Gastroesophageal sphincter (tissue), 4 donors: ENCODE measurements at regions not wholly inside any gene's neighbourhood (a gene's known extent, or its start where the extent isn't known, plus 50 kb on each side); places are given as distances from the start of the nearest gene placed in this dataset.
"Not testable (repeated sequence)": the region's sequence is repeated elsewhere in the genome, so short reads cannot be mapped to it uniquely, and the experiment has no call there.

Experiments
- ATAC-seq: fragments of 150-250 bp; one replicate; pipeline ENCODE4 v1.9.1; 2016; ENCODE audit warnings: mild to moderate bottlenecking, moderate library complexity
- H3K27ac ChIP-seq, 4 donors: fragments of 200-600 bp; sonication (generic) in 3 of 4; 1 replicate in 3 of 4; 2 replicates in 1 of 4; pipeline ENCODE4 v1.5.1; 2016 to 2019
- H3K27me3 ChIP-seq: fragments of 200-600 bp; sonication (generic); one replicate; pipeline ENCODE4 v1.5.1; 2019
- H3K36me3 ChIP-seq, 2 donors: fragments of 200-600 bp; sonication (generic); one replicate each; pipeline ENCODE4 v1.5.1; 2019; ENCODE audit warnings: control low read depth in 1 of 2
- H3K4me1 ChIP-seq, 3 donors: fragments of 200-600 bp; sonication (generic); 1 replicate in 2 of 3; 2 replicates in 1 of 3; pipeline ENCODE4 v1.5.1; 2016 to 2019; ENCODE audit warnings: control low read depth in 2 of 3
- H3K4me3 ChIP-seq, 2 donors: fragments of 200-600 bp; sonication (generic); one replicate each; pipeline ENCODE4 v1.5.1; 2019; ENCODE audit warnings: mild to moderate bottlenecking in 1 of 2, moderate library complexity in 1 of 2
- H3K9me3 ChIP-seq, 3 donors: fragments of 200-600 bp; sonication (generic); one replicate each; pipeline ENCODE4 v1.5.1; 2017 to 2019; ENCODE audit warnings: control low read depth in 2 of 3
- CTCF ChIP-seq, 4 experiments: fragments of 200-600 bp in 2 of 4; fragments of 450-650 bp in 2 of 4; sonication (generic) in 1 of 4; IDR thresholded peaks; one replicate each; pipeline ENCODE4 v1.5.1; 2017 to 2019; ENCODE audit warnings: antibody characterized with exemption in 4 of 4, mild to moderate bottlenecking in 2 of 4, moderate library complexity in 2 of 4
- EP300 ChIP-seq: sonication (generic); formaldehyde crosslinking; IDR thresholded peaks from one replicate; pipeline ENCODE4 v1.6.1; 2017; ENCODE audit warnings: antibody characterized with exemption, mild to moderate bottlenecking
- POLR2A ChIP-seq, 2 donors: fragments of 450-650 bp; IDR thresholded peaks; one replicate each; pipeline ENCODE4 v1.6.1; 2017; ENCODE audit warnings: antibody characterized with exemption in 2 of 2, mild to moderate bottlenecking in 2 of 2, moderate library complexity in 1 of 2
- POLR2AphosphoS5 ChIP-seq: sonication (generic); formaldehyde crosslinking; IDR thresholded peaks from one replicate; pipeline ENCODE4 v1.6.1; 2017; ENCODE audit warnings: antibody characterized with exemption
- WGBS, 2 donors: methylation state at CpG; one replicate each; pipeline ENCODE4 v1.1.5; 2018; ENCODE audit warnings: low coverage in 1 of 2; 5-methylcytosine and 5-hydroxymethylcytosine counted together

GRCh38 chr6:71678091-71678490, 208.3 kb upstream of the RIMS1 start:
- no peak for ATAC-seq

GRCh38 chr6:71681234-71681867, 205.0 kb upstream of the RIMS1 start:
- Histone ChIP-seq H3K9me3 (no peaks in the 10 kb centered on the region), H3K27me3 (no peaks in the 10 kb centered on the region), H3K4me1 (no peaks in the 10 kb centered on the region), H3K4me3 (no peak overlapping the region), H3K36me3 (no peaks in the 10 kb centered on the region), H3K27ac (no peak overlapping the region)
- no peak for TF ChIP-seq CTCF (IDR thresholded peaks at IDR 0.05)
- TF ChIP-seq EP300: no peak
- no peak for TF ChIP-seq POLR2A (IDR thresholded peaks at IDR 0.05)
- no peak for TF ChIP-seq POLR2AphosphoS5
- WGBS, 2 donors: 80 to 85% methylated on average over 2 of the region's 2 CpGs
- ATAC-seq: no peak

More at GRCh38 chr6:71678091-71678490, 208.3 kb upstream of the RIMS1 start:
- H3K4me3 ChIP-seq: no peak overlapping the region
- no peaks in the 10 kb centered on the region for H3K27me3 ChIP-seq
- H3K9me3 ChIP-seq: no peaks in the 10 kb centered on the region
- WGBS, 2 donors: 46 to 78% methylated on average over 3 of the region's 3 CpGs
- no peaks in the 10 kb centered on the region for H3K4me1 ChIP-seq
- TF ChIP-seq CTCF (IDR thresholded peaks at IDR 0.05) (no peak), POLR2A (IDR thresholded peaks at IDR 0.05) (no peak), EP300 (no peak), POLR2AphosphoS5 (no peak)
- no peak overlapping the region for H3K27ac ChIP-seq
- no peaks in the 10 kb centered on the region for H3K36me3 ChIP-seq

- not testable (repeated sequence) for H3K36me3 ChIP-seq, ATAC-seq, H3K27ac ChIP-seq, H3K4me3 ChIP-seq, H3K9me3 ChIP-seq, H3K27me3 ChIP-seq, H3K4me1 ChIP-seq
- 77% methylated on average over 7 of the region's 23 CpGs; no CpG with 5 or more reads in 1 of the 2 donors for WGBS, 2 donors
Observed at GRCh38 chr6:71686021-71686677, 200.2 kb upstream of the RIMS1 start.

- H3K4me1 ChIP-seq: no peaks in the 10 kb centered on the region
- no peak for ATAC-seq
- 94 to 100% methylated on average over 1 to 2 of the region's 2 CpGs for WGBS, 2 donors
- no peaks in the 10 kb centered on the region for H3K27me3 ChIP-seq
- H3K27ac ChIP-seq: no peak overlapping the region
- H3K36me3 ChIP-seq: no peaks in the 10 kb centered on the region
- H3K4me3 ChIP-seq: no peak overlapping the region
- TF ChIP-seq POLR2AphosphoS5 (no peak), POLR2A (IDR thresholded peaks at IDR 0.05) (no peak), CTCF (IDR thresholded peaks at IDR 0.05) (no peak), EP300 (no peak)
- peaks cover 0 to 12% (median 0%) of the 10 kb centered on the region in 3 donors for H3K9me3 ChIP-seq
Observed at GRCh38 chr6:71698702-71699101, 187.6 kb upstream of the RIMS1 start.

- no peak overlapping the region for H3K27ac ChIP-seq
- WGBS, 2 donors: 7 to 71% methylated on average over 1 of the region's 1 CpG
- TF ChIP-seq CTCF (IDR thresholded peaks at IDR 0.05): no peak
- no peak for TF ChIP-seq EP300
- no peak for TF ChIP-seq POLR2A (IDR thresholded peaks at IDR 0.05)
- TF ChIP-seq POLR2AphosphoS5: no peak
- no peaks in the 10 kb centered on the region for H3K36me3 ChIP-seq
- H3K4me3 ChIP-seq: no peak overlapping the region
- H3K9me3 ChIP-seq: no peaks in the 10 kb centered on the region
- H3K4me1 ChIP-seq: no peaks in the 10 kb centered on the region
- H3K27me3 ChIP-seq: no peaks in the 10 kb centered on the region
- ATAC-seq: no peak
Observed at GRCh38 chr6:71706523-71706922, 179.8 kb upstream of the RIMS1 start.
